ENCODE measurements at regions not wholly inside any gene's neighbourhood (a gene's known extent, or its start where the extent isn't known, plus 50 kb on each side); places are given as distances from the start of the nearest gene placed in this dataset.

DNA sequence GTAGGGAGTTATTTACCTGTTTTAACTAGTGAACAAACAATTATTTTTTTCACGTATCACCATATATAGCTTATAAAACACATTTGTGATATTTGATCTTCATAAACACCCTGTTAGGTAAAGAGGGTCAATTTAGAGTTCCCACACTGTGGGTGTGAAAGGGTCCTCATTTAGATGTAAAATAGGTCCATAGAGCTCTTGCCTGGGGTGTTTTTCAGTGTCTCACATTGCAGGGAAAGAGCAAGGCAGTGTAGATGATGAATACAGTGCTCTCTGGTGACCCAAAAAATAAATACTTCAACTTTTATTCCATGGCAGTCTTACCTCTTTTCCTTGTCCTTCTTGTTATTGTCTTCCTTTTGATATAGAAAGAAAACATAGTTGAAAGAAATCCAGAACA, 403.2 kb upstream of the SGCD start:
- no peak for DNase-seq (ENCODE audit: low read depth)

DNA sequence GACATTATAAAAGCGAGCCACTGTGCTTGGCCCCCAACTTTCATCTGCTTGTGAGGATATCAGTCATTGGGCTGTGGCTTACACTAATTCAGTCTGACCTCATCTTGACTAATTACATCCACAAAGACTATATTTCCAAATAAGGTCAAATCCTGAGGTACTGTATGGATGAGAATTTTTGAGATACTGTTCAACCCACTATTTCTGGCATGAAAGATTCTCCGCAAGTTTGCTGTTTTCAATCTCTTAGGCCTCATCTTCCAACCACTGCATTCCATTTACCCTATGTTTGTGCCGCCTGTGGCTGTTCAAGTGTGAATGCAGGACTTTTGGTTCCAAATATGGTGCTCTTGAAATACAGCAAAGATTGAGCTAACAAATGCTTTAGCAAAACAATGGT, 400.9 kb upstream of the SGCD start:
- DNase-seq (ENCODE audit: low read depth) = no peak

DNA sequence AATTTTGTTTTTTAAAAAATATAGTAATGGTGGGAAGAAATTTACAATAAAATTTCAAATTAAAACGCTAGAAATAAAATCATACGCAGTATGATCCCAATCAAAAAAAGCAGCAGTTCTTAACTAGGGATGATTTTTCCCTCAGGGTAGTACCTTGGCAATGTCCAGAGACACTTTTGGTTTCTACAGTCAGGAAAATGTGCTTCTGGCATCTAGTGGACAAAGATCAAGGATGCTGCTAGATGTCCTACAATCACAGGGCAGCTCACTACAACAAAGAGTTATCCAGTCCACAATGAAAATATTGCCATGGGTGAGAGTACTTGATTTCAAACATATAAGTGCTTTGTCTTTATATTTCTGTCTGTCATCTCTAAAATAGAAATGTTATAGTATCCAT, 400.2 kb upstream of the SGCD start:
- no peak for DNase-seq (ENCODE audit: low read depth)

DNA sequence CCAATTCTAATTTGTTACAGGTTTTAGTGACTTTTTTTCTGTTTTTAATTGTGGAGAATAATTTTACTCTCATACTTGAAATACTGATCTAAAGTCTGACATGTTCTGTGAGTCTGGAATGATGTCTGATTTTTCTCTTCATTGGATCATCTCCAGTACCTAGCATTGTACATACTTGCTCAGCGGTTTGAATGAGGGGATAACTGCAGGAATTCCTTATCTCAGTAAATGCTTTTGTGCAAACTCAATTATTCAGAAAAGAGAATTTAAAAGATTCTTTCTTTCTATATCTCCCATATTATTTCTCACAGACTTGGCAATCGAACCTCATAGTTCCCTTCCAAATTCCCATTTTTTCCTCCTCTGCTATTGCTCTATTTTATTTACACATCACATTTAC, 397.9 kb upstream of the SGCD start:
- DNase-seq (ENCODE audit: low read depth) = no peak

DNA sequence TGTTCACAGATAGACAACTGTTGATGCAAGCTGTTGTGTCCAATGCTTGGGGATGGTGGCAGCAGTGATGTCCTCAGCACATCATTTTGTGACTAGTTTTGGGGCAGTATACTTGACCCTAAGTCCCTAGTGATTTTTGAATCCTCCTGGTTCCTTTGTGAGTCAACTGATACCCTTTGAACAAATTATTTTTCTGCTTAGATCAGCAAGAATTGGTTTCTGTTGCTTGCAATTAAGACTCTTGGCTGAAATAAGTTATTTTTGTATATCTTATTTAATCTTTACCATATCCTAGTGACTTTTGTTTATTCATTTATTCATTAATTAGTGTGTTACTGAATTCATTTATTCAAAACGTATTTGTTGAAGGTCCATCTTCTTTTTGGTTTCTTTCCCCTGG, 392.0 kb upstream of the SGCD start:
- no peak for DNase-seq (ENCODE audit: low read depth)

DNA sequence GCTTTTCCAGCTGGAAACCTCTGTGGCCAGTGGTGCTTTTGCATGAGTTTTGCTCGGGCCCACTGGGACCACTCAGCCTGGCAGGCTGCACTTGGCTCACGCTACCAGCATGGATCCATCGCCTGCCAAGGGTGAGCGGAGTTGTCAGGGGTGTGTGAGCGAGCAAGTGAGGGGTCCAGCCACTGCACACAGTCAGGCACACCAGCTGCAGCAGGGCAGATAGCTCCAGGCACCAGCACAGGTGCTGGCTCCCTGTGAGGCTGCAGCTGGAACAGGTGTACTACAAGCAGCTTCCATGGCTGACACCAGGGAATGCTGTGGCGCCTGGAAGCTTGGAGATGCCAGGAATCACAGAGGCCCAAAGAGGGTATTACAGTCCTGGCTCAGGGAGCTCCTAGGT, 391.2 kb upstream of the SGCD start:
- DNase-seq (ENCODE audit: low read depth) = no peak

DNA sequence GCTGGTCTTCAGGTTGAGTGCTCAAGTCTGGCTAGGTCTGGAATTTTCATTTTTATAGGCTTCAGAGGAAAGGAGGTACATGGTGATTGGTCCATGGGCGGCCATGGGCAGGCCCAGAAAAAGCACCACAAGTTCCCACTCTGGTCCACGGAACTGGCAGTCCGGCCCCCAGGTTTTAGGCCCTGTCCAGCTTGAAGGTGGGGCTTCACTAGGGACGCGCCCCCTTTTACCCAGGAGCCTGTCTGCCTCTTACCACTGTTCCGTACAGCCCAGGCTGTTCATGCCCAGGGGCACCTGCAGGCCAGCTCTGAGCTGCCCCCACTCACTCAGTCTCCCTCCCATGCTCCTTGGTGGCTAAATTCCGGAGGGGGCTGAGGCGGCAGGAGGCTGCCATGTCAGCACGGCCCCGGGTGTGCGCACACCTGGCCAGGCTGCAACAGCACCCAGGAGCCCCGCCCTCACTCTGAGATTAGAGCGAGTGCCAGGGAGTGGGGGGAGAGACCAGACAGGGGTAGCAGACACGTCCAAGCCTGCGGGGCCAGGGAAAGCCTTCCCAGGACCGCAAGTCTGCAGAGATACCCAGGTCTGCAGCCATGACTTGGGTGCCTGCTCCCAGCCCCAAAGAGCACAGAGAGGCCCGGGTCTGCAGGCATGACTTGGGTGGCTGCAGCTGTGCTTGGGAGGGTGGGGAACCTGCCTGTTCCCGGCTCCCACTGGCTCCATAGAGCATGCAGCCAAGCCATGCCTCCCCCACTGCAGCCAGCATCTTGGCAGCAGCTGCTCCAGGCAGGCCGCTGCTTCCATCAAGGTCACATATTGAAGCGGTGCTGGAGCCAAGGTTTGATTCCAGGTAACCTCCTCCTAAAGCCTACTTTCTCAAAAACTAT, 390.2 kb upstream of the SGCD start:
- no peak for DNase-seq (ENCODE audit: low read depth)

DNA sequence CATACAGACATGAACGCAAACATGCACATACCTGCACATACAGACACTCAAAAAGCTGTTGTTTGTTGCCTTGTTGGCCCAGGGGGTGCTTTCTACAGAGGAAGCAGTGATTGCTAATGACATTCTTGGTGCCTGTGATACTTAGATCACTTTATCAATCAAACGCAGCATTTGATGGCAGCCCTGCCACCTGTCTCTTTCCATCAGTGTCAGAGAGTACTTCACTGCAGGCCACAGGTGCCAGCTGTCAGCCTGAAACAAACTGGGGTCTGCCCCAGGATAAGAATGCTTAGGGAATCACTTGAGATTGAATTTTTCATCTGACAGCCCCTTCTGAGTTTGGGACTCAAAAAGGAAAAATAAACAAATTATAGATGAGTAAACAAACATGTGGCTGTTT, 388.9 kb upstream of the SGCD start:
- DNase-seq (ENCODE audit: low read depth) = no peak

DNA sequence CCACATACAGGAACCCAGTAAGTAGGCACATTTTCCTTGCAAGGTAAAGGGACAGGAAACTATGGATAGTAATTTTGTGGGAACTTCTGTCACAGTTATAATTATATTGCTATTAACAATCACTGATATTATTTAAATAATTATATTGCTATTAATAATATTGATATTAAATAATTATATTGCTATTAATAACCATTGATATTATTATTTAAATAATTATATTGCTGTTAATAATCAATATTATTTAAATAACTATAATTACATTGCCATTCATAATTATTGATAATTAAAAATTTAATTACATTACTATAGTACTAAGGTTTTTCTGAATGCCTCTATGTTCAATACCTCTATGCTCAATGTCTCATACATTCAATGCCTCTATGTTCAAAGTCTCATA, 385.6 kb upstream of the SGCD start:
- DNase-seq (ENCODE audit: low read depth) = no peak

DNA sequence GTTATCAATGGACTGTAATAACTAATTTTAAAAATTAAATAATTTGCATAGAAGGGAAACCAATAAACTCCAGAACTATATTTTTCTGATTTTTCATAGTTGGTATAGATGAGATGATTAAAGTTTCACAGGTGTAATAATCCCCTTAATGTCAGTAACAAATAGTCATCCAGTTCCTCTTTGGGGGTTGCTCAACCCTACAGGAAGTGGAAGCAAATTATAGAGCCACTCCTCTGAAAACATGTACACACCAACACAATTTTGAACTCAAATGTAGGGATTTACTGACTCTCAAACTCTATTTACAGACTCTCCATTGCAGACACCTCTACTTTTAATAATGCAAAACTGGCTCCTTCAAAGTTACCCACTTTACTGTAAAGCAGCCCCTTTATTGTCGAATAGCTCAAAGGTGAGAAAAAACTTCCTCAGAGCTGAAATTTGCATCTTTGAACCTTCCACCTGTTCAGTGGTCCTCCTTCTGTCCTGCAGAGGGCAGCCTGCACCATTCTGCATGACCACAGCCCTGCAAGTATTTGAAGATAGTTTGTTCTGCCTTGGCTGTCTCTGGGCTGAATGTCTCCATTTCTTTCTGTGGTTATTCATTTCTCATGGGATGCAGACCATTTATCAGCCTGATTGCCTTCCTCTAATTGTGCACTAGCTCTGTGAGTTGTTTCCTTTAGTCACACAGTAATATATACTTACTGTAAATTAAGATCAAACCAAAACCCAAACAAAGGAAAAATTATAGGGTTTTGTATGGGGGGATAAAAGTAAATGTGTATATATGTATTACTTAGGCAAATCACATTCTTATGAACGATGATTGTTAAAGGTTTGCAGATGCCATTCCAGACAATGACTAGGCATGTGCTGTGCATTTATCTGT, 383.2 kb upstream of the SGCD start:
- DNase-seq (ENCODE audit: low read depth) = no peak

DNA sequence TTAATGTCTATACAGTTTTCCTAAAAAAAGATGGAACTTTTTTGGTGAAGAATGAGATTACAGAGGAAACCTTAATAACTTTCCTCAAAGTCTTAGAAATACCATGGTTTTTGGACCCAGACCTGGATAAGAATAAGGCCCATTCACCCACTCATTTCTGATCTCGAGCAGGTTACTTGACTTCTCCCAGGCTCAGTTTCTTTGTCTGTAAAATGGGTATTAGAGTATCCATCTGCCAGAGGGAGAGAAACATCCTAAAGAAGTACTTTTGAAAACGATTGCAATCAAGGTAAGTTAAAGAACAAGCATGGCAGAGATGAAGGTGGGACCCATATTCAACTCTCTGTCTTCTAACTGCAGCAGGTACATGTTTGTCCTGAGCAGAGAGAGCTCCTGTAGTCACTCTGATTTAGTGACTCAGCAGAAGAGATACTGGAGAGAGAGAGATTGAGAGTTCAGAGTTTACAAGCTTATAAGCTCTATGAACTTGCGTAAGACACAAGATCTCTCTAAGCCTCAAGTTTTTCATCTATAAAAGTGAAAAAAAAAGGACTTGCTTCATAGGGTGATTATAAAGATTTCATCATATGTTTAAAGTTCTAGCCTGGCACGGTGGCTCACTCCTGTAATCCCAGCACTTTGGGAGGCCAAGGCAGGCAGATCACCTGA, 379.4 kb upstream of the SGCD start:
- no peak for DNase-seq (ENCODE audit: low read depth)

DNA sequence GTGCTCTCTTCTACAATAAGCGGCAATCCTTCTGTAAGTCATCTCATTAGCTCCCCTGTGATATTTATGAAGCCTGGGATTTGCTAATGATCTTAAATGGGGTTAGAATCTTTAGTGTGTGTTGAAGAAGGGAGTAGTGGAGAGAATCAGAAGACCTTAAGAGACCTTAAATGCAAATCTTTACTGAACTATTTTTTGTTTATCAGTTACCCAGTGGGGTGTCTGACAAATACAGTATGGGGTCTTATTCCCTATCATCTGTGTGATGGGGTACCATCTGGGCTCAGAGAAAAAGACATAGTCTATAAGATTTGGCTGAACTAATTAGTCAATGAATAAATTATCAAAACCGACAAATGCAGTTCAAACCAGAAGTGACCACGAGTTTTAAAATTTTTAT, 378.4 kb upstream of the SGCD start:
- no peak for DNase-seq (ENCODE audit: low read depth)

DNA sequence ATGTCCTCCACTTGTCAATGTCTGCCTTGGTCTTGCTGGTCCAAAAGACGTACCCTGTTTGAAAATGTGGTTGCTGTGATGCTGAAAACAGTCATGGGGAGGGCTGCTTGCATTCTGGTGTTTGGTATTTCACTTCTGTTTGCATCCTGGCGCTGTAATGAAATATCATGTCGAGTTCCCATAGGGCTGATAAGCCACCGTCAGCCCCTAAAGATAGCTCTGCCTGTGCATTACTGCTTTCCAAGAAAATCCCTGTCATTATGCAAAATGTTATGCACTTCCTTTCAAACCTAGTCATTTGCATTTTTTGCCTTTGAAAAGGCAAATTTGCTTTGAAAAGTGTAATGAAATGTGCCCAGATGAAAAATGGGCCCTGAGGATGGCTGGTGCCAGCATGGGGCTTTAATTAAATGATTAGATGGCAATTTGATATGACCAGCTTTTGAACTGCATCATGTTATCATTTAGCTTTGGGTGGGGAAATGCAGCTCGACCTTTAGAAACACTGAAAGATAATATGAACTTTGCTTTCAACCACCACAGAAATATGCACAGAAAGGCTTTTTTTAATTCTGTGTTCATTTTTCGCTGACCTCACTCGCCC, 374.4 kb upstream of the SGCD start:
- DNase-seq (ENCODE audit: low read depth) = no peak

DNA sequence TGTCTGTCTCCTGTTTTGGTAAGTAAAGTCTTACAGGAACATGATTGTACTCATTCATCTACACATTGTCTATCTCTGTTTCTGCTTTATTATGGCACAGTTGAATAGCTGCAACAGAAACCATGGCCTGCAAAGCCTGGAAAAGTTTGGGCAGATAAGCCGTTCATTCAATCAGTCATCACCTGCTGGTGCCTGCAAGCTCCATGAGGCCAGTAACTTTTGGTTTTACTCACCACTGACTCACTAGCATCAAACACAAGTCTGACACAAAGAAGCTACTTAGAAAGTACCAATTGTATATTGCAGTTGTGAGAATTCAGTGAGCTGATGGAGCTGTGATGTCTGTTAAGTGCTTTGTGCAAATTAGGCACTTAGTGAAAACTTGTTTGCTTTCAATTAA, 373.6 kb upstream of the SGCD start:
- DNase-seq (ENCODE audit: low read depth) = no peak

DNA sequence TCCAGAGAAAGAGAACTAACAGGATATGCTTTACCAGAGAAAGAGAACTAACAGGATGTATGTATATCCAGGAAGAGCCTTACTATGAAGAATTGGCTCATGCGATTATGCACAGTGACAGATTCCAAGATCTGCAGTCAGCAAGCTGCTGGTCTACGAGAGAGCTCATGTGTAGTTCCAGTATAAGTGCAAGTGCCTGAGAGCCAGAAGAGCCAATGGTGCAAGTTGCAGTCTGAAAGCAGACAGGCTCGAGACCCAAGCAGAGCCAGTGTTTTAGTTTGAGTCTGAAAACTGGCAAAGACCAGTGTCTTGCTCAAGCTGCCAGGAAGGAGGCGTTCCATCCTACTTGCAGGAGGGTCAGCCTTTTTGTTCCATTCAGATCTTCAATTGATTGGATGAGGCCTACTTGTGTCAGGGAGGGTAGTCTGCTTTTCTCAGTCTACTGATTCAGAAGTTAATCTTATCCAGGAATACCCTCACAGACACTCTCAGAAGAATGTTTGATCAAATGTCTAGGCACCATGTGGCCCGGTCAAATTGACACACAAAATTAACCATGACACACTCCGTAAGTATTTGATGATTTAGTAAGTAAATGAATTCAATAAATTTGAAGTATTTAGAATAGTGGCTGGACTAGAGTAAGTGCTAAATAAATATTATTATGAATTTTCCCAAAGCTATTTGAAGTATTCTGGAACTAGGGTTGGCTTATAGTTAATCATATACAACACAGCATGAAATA, 372.1 kb upstream of the SGCD start:
- DNase-seq (ENCODE audit: low read depth) = no peak

DNA sequence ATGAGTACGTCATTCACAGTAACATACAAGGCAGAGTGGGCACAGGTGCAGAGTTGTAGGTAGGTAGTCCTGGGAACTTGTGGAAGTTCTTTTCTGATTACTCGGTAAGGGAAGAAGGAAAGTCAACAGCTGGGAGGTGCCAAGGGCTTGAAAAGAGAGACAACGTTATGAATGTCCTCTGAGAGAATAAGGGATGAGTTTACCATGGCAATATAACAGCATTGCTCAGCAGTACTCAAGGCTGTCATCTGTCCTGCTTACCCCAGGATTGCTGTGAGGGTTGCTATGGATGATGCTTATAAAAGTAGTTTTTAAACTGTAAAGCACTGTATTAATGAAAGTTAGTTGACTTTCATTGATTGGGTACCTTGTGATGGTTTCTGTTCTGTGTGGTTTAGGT, 369.1 kb upstream of the SGCD start:
- no peak for DNase-seq (ENCODE audit: low read depth)

DNA sequence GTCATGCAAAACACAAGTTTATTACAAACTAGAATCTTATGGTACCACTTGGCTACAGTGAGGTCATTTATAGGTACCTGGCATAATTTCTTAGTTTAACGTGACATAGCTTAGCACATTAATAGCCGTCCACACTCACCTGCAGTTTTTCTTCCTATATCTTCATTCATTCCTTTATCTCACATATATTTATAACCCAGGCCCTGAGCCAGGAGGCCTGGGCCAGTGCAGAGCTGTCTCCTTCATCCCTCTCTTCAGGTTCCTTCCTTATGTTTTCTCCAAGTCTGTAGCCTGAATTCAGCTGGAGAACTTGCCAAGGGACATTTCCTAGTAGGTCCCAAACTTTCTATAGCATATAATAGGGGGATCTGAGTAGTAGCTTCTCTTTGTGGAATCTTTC, 367.9 kb upstream of the SGCD start:
- DNase-seq (ENCODE audit: low read depth) = no peak

DNA sequence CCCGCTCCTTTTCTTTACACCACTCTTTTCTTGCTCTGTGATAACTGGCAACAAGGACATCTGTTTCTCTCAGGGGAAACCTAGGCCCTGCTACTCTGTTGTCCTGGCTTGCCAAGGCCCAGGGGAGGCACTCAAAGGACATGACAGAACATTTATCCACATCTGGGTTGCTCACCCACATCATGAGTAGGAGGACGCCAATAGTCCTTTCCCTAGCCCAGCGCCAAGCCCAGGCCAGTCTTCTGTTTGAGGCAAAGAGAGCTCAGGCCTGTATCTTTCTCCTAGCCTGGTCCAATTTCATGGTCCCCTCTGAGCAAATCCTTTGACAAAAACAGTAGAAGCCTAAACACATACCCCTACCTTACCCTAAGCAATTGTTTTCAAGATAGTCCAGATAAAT, 366.8 kb upstream of the SGCD start:
- DNase-seq (ENCODE audit: low read depth) = no peak

DNA sequence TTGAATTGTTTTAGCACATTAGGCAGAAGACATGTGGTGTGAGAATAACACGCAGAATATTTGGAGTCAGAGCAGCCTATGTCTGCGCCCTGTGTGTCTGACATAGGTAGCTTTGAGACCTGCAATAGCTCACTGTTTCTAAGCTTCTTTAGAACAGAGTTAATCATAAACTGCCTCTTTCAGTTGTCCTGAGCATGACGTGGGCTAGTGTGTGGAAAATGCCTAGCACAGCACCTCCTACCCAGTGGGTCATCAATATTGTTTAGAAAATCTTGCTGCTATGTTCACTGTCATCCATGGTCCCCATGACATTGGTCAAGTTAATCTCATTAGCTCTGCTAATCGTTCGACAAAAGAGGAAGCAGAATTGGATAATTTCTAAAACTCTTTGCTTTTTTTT, 357.4 kb upstream of the SGCD start:
- no peak for DNase-seq (ENCODE audit: low read depth)

DNA sequence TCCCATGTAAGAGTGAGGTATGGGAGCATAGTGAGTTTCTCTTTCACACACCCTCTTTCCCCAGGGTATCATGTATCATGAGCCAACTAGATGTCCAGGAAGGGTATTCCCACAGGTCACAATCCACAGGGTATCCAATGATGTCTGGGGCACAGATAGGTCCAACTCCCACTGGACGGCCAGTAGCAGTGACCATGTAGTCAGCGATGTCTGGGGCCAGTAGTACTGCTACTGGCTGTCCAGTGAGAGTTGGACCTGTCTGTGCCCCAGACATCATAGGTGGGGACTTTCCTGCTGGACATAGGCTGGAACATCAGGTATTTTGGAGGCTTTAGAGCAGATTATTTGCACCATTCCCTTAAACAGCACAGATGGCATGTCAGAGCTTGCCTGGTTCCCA, 352.6 kb upstream of the SGCD start:
- no peak for DNase-seq (ENCODE audit: low read depth)

DNA sequence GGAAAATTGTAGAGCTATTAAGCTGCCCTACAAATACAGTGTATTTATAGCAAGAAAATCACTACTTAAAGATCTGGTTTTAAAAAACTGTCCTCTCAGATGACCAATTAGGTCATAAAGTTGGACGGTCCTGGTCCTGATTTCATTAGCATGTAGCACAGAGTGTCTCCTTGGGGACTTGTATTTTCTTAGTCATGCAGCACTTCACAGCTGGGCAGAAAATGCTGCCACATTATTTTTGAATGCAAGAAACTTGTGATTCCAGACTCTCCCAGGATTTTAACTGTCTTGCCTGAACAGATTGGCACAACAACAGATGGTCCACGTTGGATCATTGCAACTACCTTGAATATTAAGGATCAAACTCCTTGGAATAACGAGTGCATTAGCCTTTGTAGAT, 348.1 kb upstream of the SGCD start:
- DNase-seq (ENCODE audit: low read depth) = no peak

DNA sequence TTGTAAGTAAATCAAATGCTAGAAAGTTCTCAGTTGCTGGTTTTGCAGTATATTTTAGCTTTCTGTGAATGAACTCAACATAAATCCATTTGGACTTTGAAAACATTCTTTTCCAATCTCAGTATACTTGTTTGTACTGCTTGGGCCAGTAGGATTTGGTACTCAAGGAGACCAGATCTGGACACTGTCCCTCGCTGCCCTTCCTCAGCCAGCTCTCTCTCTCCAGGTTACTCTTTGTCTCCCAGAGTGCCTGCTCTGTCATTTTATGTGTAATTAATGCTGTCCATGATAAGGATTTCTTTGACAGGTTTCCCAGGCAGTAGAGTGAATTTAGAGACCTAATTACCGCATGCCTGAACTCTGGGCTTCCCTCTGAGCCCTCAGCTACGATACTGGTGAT, 344.6 kb upstream of the SGCD start:
- DNase-seq (ENCODE audit: low read depth) = no peak
